NCI-H510A (cell line): ENCODE measurements at regions not wholly inside any gene's neighbourhood (a gene's known extent, or its start where the extent isn't known, plus 50 kb on each side); places are given as distances from the start of the nearest gene placed in this dataset.

Experiments used
- DNase-seq: peaks from one replicate; lab custom pipeline; 2025; lab: John Stamatoyannopoulos, UW

GRCh38 chr2:2717406-2717805 is 386.3 kb upstream of the MYT1L start:
- no peak for DNase-seq

- no peak for DNase-seq
Measured at GRCh38 chr2:2716771-2717170, 385.7 kb upstream of the MYT1L start.

- DNase-seq = no peak
Measured at GRCh38 chr2:2715036-2715818, 384.2 kb upstream of the MYT1L start.

GRCh38 chr2:2714408-2714807 is 383.3 kb upstream of the MYT1L start:
- no peak for DNase-seq

- DNase-seq = no peak
Measured at GRCh38 chr2:2709431-2709770, 378.3 kb upstream of the MYT1L start.

- DNase-seq = no peak
Measured at GRCh38 chr2:2708575-2709430, 377.7 kb upstream of the MYT1L start.

- DNase-seq = no peak
Measured at GRCh38 chr2:2707206-2707991, 376.3 kb upstream of the MYT1L start.

- DNase-seq = no peak
Measured at GRCh38 chr2:2706306-2706705, 375.2 kb upstream of the MYT1L start.

- DNase-seq = no peak
Measured at GRCh38 chr2:2705871-2706270, 374.8 kb upstream of the MYT1L start.

- no peak for DNase-seq
Measured at GRCh38 chr2:2704428-2705090, 373.5 kb upstream of the MYT1L start.

- no peak for DNase-seq
Measured at GRCh38 chr2:2703762-2704427, 372.8 kb upstream of the MYT1L start.

GRCh38 chr2:2703172-2703571 is 372.1 kb upstream of the MYT1L start:
- no peak for DNase-seq

- no peak for DNase-seq
Measured at GRCh38 chr2:2702385-2702784, 371.3 kb upstream of the MYT1L start.

GRCh38 chr2:2701813-2702212 is 370.7 kb upstream of the MYT1L start:
- DNase-seq = no peak

GRCh38 chr2:2701176-2701781 is 370.2 kb upstream of the MYT1L start:
- DNase-seq = no peak

- no peak for DNase-seq
Measured at GRCh38 chr2:2699121-2699505, 368.0 kb upstream of the MYT1L start.

GRCh38 chr2:2698182-2699120 is 367.4 kb upstream of the MYT1L start:
- no peak for DNase-seq

GRCh38 chr2:2696733-2697455 is 365.8 kb upstream of the MYT1L start:
- no peak for DNase-seq

- DNase-seq = no peak
Measured at GRCh38 chr2:2696325-2696724, 365.2 kb upstream of the MYT1L start.
